ENCODE measurements at regions not wholly inside any gene's neighbourhood (a gene's known extent, or its start where the extent isn't known, plus 50 kb on each side); places are given as distances from the start of the nearest gene placed in this dataset.

DNA sequence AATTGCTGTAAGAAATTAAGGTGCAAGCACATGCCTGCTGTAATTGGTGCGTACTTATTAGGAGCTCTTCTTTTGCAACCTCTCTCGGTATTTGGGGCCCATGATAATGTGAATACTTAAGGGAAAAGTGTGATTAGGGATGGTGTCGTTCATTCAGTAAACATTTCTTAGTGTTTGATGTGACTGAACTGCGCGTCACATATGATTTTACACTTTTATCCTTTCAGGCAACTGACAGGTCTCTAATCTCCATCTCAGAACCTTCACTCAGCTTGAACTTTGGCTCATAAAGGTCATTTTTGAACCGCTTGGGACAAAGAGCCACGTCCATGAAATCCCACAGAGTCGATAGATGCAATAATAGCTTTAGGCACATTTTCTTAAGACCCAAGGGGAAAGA lies 612.1 kb upstream of the PITX2 start:
- Histone ChIP-seq H3K4me1 (replicated peaks) (no peaks in the 10 kb centered on the region), H3K4me3 (no peak overlapping the region), H3K27me3 (replicated peaks; ENCODE audit: insufficient read depth) (no peaks in the 10 kb centered on the region), H3K27ac (no peak overlapping the region), H3K9me3 (no peaks in the 10 kb centered on the region), H3K36me3 (no peaks in the 10 kb centered on the region)
- intact Hi-C loops (cut with DNase I): no loop called here
- no peak for DNase-seq (ENCODE audit: low spot score)
- WGBS: 62% methylated on average over 8 of the region's 8 CpGs
- TF ChIP-seq POLR2A (IDR thresholded peaks at IDR 0.05) (no peak), POLR2AphosphoS5 (IDR thresholded peaks at IDR 0.05) (no peak)
- TF ChIP-seq, protein P1, sequence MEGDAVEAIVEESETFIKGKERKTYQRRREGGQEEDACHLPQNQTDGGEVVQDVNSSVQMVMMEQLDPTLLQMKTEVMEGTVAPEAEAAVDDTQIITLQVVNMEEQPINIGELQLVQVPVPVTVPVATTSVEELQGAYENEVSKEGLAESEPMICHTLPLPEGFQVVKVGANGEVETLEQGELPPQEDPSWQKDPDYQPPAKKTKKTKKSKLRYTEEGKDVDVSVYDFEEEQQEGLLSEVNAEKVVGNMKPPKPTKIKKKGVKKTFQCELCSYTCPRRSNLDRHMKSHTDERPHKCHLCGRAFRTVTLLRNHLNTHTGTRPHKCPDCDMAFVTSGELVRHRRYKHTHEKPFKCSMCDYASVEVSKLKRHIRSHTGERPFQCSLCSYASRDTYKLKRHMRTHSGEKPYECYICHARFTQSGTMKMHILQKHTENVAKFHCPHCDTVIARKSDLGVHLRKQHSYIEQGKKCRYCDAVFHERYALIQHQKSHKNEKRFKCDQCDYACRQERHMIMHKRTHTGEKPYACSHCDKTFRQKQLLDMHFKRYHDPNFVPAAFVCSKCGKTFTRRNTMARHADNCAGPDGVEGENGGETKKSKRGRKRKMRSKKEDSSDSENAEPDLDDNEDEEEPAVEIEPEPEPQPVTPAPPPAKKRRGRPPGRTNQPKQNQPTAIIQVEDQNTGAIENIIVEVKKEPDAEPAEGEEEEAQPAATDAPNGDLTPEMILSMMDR (IDR thresholded peaks at IDR 0.05): no peak

GRCh38 chr4:111263836-111264235 lies 641.0 kb upstream of the PITX2 start:
- no peak for TF ChIP-seq POLR2AphosphoS5 (IDR thresholded peaks at IDR 0.05)
- TF ChIP-seq, protein P1 (IDR thresholded peaks at IDR 0.05): no peak
- TF ChIP-seq POLR2A (IDR thresholded peaks at IDR 0.05): no peak
- no peaks in the 10 kb centered on the region for H3K27me3 ChIP-seq (replicated peaks; ENCODE audit: insufficient read depth)
- intact Hi-C loops (cut with DNase I): no loop called here
- WGBS: 77% methylated on average over 5 of the region's 5 CpGs
- H3K4me3 ChIP-seq: no peak overlapping the region
- DNase-seq (ENCODE audit: low spot score): no peak
- no peak overlapping the region for H3K27ac ChIP-seq
- H3K9me3 ChIP-seq: no peaks in the 10 kb centered on the region
- no peaks in the 10 kb centered on the region for H3K4me1 ChIP-seq (replicated peaks)
- no peaks in the 10 kb centered on the region for H3K36me3 ChIP-seq

- H3K9me3 ChIP-seq: no peaks in the 10 kb centered on the region
- DNase-seq (ENCODE audit: low spot score): no peak
- no peaks in the 10 kb centered on the region for H3K36me3 ChIP-seq
- 78% methylated on average over 5 of the region's 5 CpGs for WGBS
- H3K27me3 ChIP-seq (replicated peaks; ENCODE audit: insufficient read depth): no peaks in the 10 kb centered on the region
- no peaks in the 10 kb centered on the region for H3K4me1 ChIP-seq (replicated peaks)
- H3K27ac ChIP-seq: no peak overlapping the region
- intact Hi-C loops (cut with DNase I): no loop called here
- no peak for TF ChIP-seq POLR2AphosphoS5 (IDR thresholded peaks at IDR 0.05)
- TF ChIP-seq, protein P1 (IDR thresholded peaks at IDR 0.05): no peak
- TF ChIP-seq POLR2A (IDR thresholded peaks at IDR 0.05): no peak
- no peak overlapping the region for H3K4me3 ChIP-seq
Measured at GRCh38 chr4:111266937-111267336, 644.1 kb upstream of the PITX2 start.

DNA sequence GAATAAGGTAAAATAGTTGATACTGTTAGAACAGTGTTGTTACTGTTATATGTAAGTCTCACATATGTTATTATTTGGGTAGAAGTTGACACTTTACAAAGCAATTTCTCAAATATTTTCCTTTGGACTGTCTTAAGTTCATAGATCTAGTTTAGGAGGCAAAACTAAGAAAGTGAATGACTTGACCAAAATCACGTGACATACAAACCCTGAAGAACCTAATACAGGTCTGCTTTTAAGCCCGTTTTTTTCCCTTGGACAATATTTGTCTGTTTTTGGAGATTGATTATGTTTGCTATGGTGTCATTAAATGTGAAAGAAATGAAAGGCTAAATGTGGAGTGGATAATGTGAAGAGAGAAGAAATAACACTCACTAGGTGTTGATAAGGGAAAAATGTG lies 644.9 kb upstream of the PITX2 start:
- Histone ChIP-seq H3K9me3 (no peaks in the 10 kb centered on the region), H3K4me3 (no peak overlapping the region), H3K4me1 (replicated peaks) (no peaks in the 10 kb centered on the region), H3K27ac (no peak overlapping the region), H3K27me3 (replicated peaks; ENCODE audit: insufficient read depth) (no peaks in the 10 kb centered on the region), H3K36me3 (no peaks in the 10 kb centered on the region)
- intact Hi-C loops (cut with DNase I): no loop called here
- WGBS: 92% methylated on average over 2 of the region's 2 CpGs
- TF ChIP-seq, protein P1 (IDR thresholded peaks at IDR 0.05): no peak
- DNase-seq (ENCODE audit: low spot score): no peak

GRCh38 chr4:111268769-111269414 lies 646.0 kb upstream of the PITX2 start:
- Histone ChIP-seq H3K27ac (no peak overlapping the region), H3K4me1 (replicated peaks) (no peaks in the 10 kb centered on the region), H3K9me3 (no peaks in the 10 kb centered on the region), H3K27me3 (replicated peaks; ENCODE audit: insufficient read depth) (no peaks in the 10 kb centered on the region), H3K4me3 (no peak overlapping the region), H3K36me3 (no peaks in the 10 kb centered on the region)
- 53% methylated on average over 2 of the region's 2 CpGs for WGBS
- intact Hi-C loops (cut with DNase I): no loop called here
- no peak for DNase-seq (ENCODE audit: low spot score)
- no peak for TF ChIP-seq POLR2AphosphoS5 (IDR thresholded peaks at IDR 0.05)
- TF ChIP-seq, protein P1 (IDR thresholded peaks at IDR 0.05): no peak
- TF ChIP-seq POLR2A (IDR thresholded peaks at IDR 0.05): no peak
